Stimulated activated naive B cell treated with anti-CD40 and anti-IgM and Interleukin-4, amounts not matched to agents 10 μg/mL and 1 μg/mL and 100 μg/mL, for 72 hours (primary cell): ENCODE measurements at regions not wholly inside any gene's neighbourhood (a gene's known extent, or its start where the extent isn't known, plus 50 kb on each side); places are given as distances from the start of the nearest gene placed in this dataset.

Experiments
- ATAC-seq, 2 donors: fragments of 150-1000 bp; cut with Tn5 transposase; replicated peaks; 2 replicates each; pipeline ENCODE4 v1.10.0; 2021; ENCODE audit warnings: moderate library complexity in 1 of 2
- DNase-seq: peaks from one replicate; pipeline ENCODE4 v3.0.0; 2021
- H3K27ac Mint-ChIP-seq: one replicate; pipeline ENCODE4 v1.8.0; 2022; ENCODE audit warnings: mild to moderate bottlenecking, mixed read lengths
- H3K27me3 Mint-ChIP-seq, 2 donors: one replicate each; pipeline ENCODE4 v1.8.0; 2022; ENCODE audit warnings: mixed read lengths in 2 of 2
- H3K36me3 Mint-ChIP-seq, 2 donors: one replicate each; pipeline ENCODE4 v1.8.0; 2022; ENCODE audit warnings: mixed read lengths in 2 of 2, mild to moderate bottlenecking in 1 of 2
- H3K4me1 Mint-ChIP-seq, 2 donors: one replicate each; pipeline ENCODE4 v1.8.0; 2022; ENCODE audit warnings: mixed read lengths in 2 of 2, mild to moderate bottlenecking in 1 of 2
- H3K4me3 Mint-ChIP-seq, 2 donors: one replicate each; pipeline ENCODE4 v1.8.0; 2022; ENCODE audit warnings: mild to moderate bottlenecking in 2 of 2, mixed read lengths in 2 of 2, moderate library complexity in 1 of 2
- H3K9me3 Mint-ChIP-seq, 2 donors: one replicate each; pipeline ENCODE4 v1.8.0; 2022; ENCODE audit warnings: mixed read lengths in 2 of 2, mild to moderate bottlenecking in 1 of 2

DNA sequence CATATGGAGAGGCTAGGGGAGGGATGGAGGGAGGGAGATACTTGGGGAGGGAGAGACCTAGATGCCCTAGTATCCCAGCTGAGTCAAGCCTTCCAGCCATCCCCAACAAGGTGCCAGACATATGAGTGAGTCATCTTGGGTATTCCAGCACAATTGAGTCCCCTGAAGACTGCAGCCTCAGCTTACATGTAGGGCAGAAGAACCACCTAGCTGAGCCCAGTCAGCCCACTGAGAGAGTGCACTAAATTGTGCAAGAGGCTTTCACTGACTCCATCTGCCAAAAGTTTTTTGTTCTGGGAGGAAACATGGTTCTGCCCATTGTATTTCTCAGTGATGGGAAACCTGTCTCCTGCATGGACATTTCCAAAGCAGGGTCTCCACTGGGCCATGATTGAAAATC is 76.4 kb downstream of the FOXD2 start:
- no peak for ATAC-seq
- no peaks in the 10 kb centered on the region for H3K36me3 Mint-ChIP-seq
- no peak for DNase-seq
- H3K4me3 Mint-ChIP-seq: no peak overlapping the region
- H3K27me3 Mint-ChIP-seq: peaks cover 48 to 72% of the 10 kb centered on the region in 2 donors
- no peaks in the 10 kb centered on the region for H3K4me1 Mint-ChIP-seq
- H3K9me3 Mint-ChIP-seq: peaks cover 8 to 9% of the 10 kb centered on the region in 2 donors
- no peak overlapping the region for H3K27ac Mint-ChIP-seq

GRCh38 chr1:47515164-47515789 is 77.4 kb downstream of the FOXD2 start:
- Mint-ChIP-seq H3K9me3 (peaks cover 8 to 9% of the 10 kb centered on the region in 2 donors), H3K27ac (no peak overlapping the region), H3K4me3 (no peak overlapping the region), H3K4me1 (no peaks in the 10 kb centered on the region), H3K27me3 (peaks cover 49 to 72% of the 10 kb centered on the region in 2 donors), H3K36me3 (no peaks in the 10 kb centered on the region)
- DNase-seq (no peak), ATAC-seq (no peak)

GRCh38 chr1:47517946-47518345 is 80.1 kb downstream of the FOXD2 start:
- no peak overlapping the region for H3K4me3 Mint-ChIP-seq
- DNase-seq (no peak), ATAC-seq (no peak)
- H3K36me3 Mint-ChIP-seq: no peaks in the 10 kb centered on the region
- peaks cover 45 to 65% of the 10 kb centered on the region in 2 donors for H3K27me3 Mint-ChIP-seq
- peaks cover 6 to 9% of the 10 kb centered on the region in 2 donors for H3K9me3 Mint-ChIP-seq
- no peak overlapping the region for H3K27ac Mint-ChIP-seq
- no peaks in the 10 kb centered on the region for H3K4me1 Mint-ChIP-seq

DNA sequence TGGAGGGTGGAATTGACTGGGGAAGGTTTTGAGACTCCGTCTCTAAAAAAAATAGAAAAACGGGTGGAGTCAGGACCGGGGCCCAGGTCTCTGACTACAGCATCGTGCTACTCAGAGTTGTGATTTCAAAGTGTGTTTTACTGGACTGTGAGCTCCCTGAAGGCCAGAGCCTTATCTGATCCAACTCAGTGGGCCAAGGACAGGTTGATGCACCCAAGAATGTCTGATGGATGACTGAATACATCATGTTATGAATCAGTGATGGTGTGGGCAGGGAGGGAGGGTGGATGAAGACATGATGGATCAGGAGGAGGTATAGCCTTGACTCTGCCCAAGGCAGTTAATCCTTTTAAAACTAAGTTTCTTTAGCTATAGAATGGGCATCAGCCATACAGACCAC is 81.6 kb downstream of the FOXD2 start:
- H3K4me1 Mint-ChIP-seq: no peaks in the 10 kb centered on the region
- peaks cover 1 to 2% of the 10 kb centered on the region in 2 donors for H3K9me3 Mint-ChIP-seq
- H3K4me3 Mint-ChIP-seq: no peak overlapping the region
- peaks cover 42 to 65% of the 10 kb centered on the region in 2 donors for H3K27me3 Mint-ChIP-seq
- DNase-seq (no peak), ATAC-seq (no peak)
- H3K27ac Mint-ChIP-seq: no peak overlapping the region
- H3K36me3 Mint-ChIP-seq: no peaks in the 10 kb centered on the region

- H3K27me3 Mint-ChIP-seq: peaks cover 43 to 64% of the 10 kb centered on the region in 2 donors
- no peaks in the 10 kb centered on the region for H3K9me3 Mint-ChIP-seq
- no peak for ATAC-seq
- no peaks in the 10 kb centered on the region for H3K4me1 Mint-ChIP-seq
- H3K27ac Mint-ChIP-seq: no peak overlapping the region
- no peak for DNase-seq
- H3K36me3 Mint-ChIP-seq: no peaks in the 10 kb centered on the region
- no peak overlapping the region for H3K4me3 Mint-ChIP-seq
Measured at GRCh38 chr1:47519971-47520370, 82.1 kb downstream of the FOXD2 start.

DNA sequence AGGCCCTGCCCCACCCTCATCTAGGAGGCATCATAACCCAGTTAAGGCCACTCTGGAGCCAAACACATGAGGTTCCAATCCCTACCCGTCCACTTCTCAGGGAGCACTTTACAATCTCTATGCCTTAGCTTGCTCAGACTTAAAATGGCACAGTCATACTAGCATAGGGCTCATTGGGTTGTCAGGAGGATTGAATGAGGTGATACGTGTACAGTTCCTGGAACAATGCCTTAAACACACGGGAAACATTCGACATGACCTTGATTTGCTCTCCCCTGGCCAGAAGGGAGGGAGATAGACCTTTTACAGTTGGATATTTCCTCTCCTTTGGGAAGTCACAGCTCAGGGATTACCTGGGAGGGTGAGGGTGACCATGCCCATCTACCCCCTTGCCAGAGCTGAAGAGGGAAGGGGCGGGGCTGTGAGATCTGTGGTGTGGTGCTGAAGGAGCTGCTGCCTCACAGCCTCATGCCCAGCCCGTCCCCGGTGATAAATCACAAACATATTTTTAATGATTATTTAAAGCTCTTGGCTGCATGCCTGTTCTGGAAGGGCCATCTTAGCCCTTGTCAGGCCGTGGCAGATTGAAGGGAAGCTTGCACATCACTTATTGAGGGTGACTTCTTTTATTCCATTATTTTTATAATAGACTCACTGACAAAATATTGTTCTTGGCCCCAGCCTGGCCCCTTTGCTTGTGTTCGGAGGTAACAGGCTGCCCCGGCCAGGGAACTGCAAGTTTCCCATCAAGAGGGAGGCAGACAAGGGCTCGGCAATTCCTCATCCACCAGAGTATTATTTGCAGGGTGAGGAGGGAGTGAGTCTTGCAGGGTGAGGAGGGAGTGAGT is 83.4 kb downstream of the FOXD2 start:
- Mint-ChIP-seq H3K36me3 (no peaks in the 10 kb centered on the region), H3K27me3 (peaks cover 42 to 52% of the 10 kb centered on the region in 2 donors), H3K27ac (no peak overlapping the region), H3K4me1 (no peaks in the 10 kb centered on the region), H3K4me3 (no peak overlapping the region), H3K9me3 (no peaks in the 10 kb centered on the region)
- DNase-seq (no peak), ATAC-seq (no peak)

DNA sequence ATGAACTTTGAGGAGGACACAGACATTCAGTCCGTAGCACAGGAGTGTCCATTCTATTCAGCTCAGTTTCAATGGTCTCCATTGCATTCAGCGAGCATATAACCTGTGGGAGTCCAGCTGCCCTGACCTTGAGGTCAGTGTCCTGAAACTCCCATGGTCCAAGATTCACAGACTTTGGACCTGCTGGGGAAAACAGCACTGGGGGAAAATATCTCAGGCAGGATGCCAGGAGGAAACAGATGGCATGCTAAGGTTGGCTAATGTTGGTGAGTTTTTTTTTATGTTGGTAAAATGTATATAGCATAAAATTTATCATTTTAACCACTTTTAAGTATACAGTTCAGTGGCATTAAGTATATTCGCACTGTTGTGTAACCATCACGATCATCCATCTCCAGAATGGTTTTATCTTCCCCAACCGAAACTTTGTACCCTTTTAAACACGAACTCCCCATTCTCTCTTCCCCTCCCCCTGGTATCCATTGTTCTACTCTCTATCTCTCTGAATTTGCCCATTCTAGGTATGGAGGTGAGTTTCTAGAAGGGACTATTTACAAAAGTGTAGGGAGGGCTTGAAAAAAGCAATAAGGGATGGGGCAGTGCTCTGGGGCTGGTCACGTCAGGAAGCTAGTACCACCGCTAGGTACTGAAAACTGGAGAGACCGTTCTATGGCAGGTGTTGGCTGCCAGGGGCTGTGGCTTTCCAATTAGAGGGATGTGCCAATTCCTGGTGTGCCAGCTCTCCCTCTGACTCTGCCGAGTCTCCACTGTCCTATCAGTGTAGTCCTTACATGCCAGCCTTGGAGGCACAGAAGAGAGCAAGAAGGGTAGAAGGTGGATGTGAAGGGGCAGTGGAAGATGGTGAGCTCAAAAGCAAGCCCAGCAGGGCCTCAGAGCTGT is 85.3 kb downstream of the FOXD2 start:
- peaks cover 48% of the 10 kb centered on the region in 2 donors for H3K27me3 Mint-ChIP-seq
- ATAC-seq: no peak

GRCh38 chr1:47523835-47524215 is 86.0 kb downstream of the FOXD2 start:
- ATAC-seq (no peak), DNase-seq (no peak)
- no peak overlapping the region for H3K27ac Mint-ChIP-seq
- peaks cover 53% of the 10 kb centered on the region in 2 donors for H3K27me3 Mint-ChIP-seq
- peaks cover 2 to 11% of the 10 kb centered on the region in 2 donors for H3K9me3 Mint-ChIP-seq
- peaks cover 0 to 6% of the 10 kb centered on the region in 2 donors for H3K36me3 Mint-ChIP-seq
- no peak overlapping the region for H3K4me3 Mint-ChIP-seq
- H3K4me1 Mint-ChIP-seq: no peaks in the 10 kb centered on the region

More for the DNA sequence above, 85.3 kb downstream of the FOXD2 start:
- peaks cover 2 to 7% of the 10 kb centered on the region in 2 donors for H3K9me3 Mint-ChIP-seq
- H3K4me3 Mint-ChIP-seq: no peak overlapping the region
- no peak overlapping the region for H3K27ac Mint-ChIP-seq
- DNase-seq: no peak
- no peaks in the 10 kb centered on the region for H3K4me1 Mint-ChIP-seq
- peaks cover 0 to 5% of the 10 kb centered on the region in 2 donors for H3K36me3 Mint-ChIP-seq

GRCh38 chr1:47524272-47524671 is 86.4 kb downstream of the FOXD2 start:
- DNase-seq: no peak
- no peak overlapping the region for H3K4me3 Mint-ChIP-seq
- H3K27ac Mint-ChIP-seq: no peak overlapping the region
- H3K9me3 Mint-ChIP-seq: peaks cover 2 to 11% of the 10 kb centered on the region in 2 donors
- H3K27me3 Mint-ChIP-seq: peaks cover 53% of the 10 kb centered on the region in 2 donors
- no peak for ATAC-seq
- H3K36me3 Mint-ChIP-seq: peaks cover 0 to 6% of the 10 kb centered on the region in 2 donors
- no peaks in the 10 kb centered on the region for H3K4me1 Mint-ChIP-seq

DNA sequence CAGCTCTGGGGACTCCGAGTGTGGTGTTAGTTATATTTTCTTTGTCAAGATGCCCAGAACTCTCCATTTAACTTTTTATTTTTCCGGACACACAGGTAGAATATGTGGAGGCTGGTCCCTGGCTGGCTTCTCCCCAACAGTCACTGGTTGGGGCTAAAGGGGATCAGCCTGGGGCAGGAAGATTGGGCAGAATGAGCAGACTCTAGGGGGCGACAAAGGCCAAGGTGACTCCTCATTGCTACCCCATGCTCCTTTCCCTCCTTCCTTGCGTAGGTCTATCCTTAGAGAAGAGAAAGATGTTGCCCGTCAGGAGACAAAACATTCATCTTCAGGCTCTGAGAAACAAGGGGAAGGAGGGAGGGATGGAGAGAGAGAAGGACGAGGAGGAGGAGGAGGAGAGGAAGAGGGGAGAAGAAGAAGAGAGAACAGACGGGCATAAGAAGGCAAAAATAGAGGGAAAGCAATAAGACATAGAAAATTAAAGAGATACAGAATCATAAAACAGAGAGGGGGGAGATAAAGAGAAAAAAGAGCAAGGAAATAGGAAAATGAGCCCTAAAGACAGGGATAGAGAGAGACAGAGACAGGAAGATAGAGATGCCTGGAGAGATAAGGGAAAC is 89.9 kb downstream of the FOXD2 start:
- peaks cover 0 to 1% of the 10 kb centered on the region in 2 donors for H3K4me1 Mint-ChIP-seq
- H3K9me3 Mint-ChIP-seq: peaks cover 2 to 16% of the 10 kb centered on the region in 2 donors
- H3K27ac Mint-ChIP-seq: no peak overlapping the region
- no peak for DNase-seq
- peaks cover 0 to 6% of the 10 kb centered on the region in 2 donors for H3K36me3 Mint-ChIP-seq
- peaks cover 53 to 60% of the 10 kb centered on the region in 2 donors for H3K27me3 Mint-ChIP-seq
- no peak for ATAC-seq
- H3K4me3 Mint-ChIP-seq: no peak overlapping the region

DNA sequence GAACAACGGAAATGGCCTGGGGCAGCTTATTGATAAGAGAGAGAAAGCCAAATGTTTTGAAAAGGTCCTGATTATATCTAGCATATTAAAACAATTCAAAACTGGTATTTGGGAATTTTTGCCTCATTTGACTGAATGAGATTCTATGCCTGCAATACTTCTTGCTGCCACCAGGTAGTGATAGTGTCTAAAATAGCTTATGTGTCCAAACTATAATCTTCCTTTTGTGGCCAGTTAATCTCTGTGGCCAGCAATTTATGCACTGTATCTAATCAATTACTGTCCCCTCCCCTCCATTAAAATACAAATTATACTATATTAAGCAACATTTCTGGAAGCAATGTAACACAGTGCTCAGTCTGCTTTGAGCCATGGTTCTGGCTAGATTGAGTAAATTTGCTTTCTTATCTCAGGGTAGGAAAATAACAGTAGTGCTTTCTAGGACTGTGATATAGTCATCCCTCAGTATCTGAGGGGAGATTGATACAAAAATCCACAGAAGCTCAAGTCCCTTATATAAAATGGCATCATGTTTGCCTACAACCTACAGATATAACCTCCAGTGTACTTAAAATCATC is 91.8 kb downstream of the FOXD2 start:
- Mint-ChIP-seq H3K27ac (no peak overlapping the region), H3K4me3 (no peak overlapping the region), H3K27me3 (peaks cover 53 to 63% of the 10 kb centered on the region in 2 donors), H3K36me3 (peaks cover 0 to 6% of the 10 kb centered on the region in 2 donors), H3K4me1 (peaks cover 3 to 20% of the 10 kb centered on the region in 2 donors), H3K9me3 (peaks cover 2 to 16% of the 10 kb centered on the region in 2 donors)
- DNase-seq (no peak), ATAC-seq (no peak)

DNA sequence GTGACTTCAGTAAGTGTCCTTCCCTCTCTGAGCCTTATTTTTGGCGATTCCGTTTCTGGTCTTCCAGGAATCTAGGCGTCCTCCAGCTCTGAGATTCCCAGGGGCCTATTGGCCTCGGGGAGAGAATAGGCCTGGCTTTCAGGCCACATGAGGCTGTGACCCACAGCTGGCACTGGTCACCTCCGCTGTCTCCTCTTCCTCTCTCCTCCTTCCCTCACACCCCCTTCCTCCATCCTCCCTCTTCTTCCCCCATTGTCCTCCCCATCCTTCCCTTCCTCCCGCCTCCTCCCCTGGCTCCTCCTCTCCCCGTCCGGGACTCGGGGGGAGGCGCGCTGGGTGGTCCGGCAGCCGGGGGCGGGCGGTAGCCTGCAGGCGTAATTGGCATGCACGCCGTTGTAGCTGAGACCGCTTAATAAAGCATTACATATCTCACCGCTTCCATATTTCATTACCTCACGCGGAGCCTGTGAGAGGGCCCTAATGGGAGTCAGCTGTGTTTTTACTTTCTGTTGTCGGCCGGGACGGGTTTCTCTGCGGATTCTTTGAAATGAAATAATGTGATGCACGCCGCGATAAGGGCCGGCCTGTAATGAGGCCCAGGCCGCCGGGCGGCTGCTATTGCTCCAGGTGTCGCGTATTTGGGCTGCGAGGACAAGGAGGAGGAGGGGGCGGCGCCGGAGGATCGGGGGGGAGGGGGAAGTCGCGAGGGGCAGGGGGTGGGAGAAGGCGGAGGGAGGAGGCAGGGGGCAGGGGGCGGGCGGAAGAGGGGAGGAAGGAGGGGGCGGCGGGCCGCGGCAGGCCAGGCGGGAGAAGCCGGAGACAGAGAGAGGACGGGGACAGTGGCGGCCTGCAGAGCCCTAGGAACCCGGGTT is 95.3 kb downstream of the FOXD2 start:
- peaks cover 3 to 20% of the 10 kb centered on the region in 2 donors for H3K4me1 Mint-ChIP-seq
- ATAC-seq: peak; percentile 29 to 42
- peak overlapping the region; percentile 62 for H3K27ac Mint-ChIP-seq

More for the DNA sequence above, 95.3 kb downstream of the FOXD2 start:
- Mint-ChIP-seq H3K27me3 (peaks cover 52 to 56% of the 10 kb centered on the region in 2 donors), H3K4me3 (peak overlapping the region; percentile 82 to 86), H3K36me3 (peaks cover 0 to under 1% of the 10 kb centered on the region in 2 donors), H3K9me3 (peaks cover under 1 to 10% of the 10 kb centered on the region in 2 donors)
- no peak for DNase-seq
